Suprapubic skin (tissue), 4 donors: ENCODE measurements at regions not wholly inside any gene's neighbourhood (a gene's known extent, or its start where the extent isn't known, plus 50 kb on each side); places are given as distances from the start of the nearest gene placed in this dataset.
A peak's percentile ranks its signal among the peaks of the same experiment; 100 is the strongest.
"Not testable (repeated sequence)": the region's sequence is repeated elsewhere in the genome, so short reads cannot be mapped to it uniquely, and the experiment has no call there.

Source experiments
- DNase-seq, 2 donors: peaks; one replicate each; pipeline ENCODE4 v3.0.0-alpha.2; 2019; ENCODE audit warnings: low spot score in 2 of 2
- H3K27ac ChIP-seq: fragments of 200-600 bp; sonication (generic); one replicate; pipeline ENCODE4 v1.5.1; 2019
- H3K27me3 ChIP-seq: fragments of 200-600 bp; sonication (generic); one replicate; pipeline ENCODE4 v1.5.1; 2019
- H3K36me3 ChIP-seq: fragments of 200-600 bp; sonication (generic); one replicate; pipeline ENCODE4 v1.5.1; 2019
- H3K4me1 ChIP-seq: fragments of 200-600 bp; sonication (generic); one replicate; pipeline ENCODE4 v1.5.1; 2019
- H3K4me3 ChIP-seq: fragments of 200-600 bp; sonication (generic); one replicate; pipeline ENCODE4 v1.5.1; 2019; ENCODE audit warnings: mild to moderate bottlenecking
- H3K9me3 ChIP-seq: fragments of 200-600 bp; sonication (generic); one replicate; pipeline ENCODE4 v1.5.1; 2019
- CTCF ChIP-seq, 2 donors: fragments of 200-600 bp in 1 of 2; fragments of 450-650 bp in 1 of 2; sonication (generic) in 1 of 2; IDR thresholded peaks; one replicate each; pipeline ENCODE4 v1.5.1; 2016 to 2019; ENCODE audit warnings: antibody characterized with exemption in 2 of 2, mild to moderate bottlenecking in 1 of 2, moderate library complexity in 1 of 2
- EP300 ChIP-seq: sonication (generic); formaldehyde crosslinking; IDR thresholded peaks from one replicate; pipeline ENCODE4 v1.6.1; 2017; ENCODE audit warnings: antibody characterized with exemption
- POLR2A ChIP-seq, 2 donors: fragments of 450-650 bp; IDR thresholded peaks; one replicate each; pipeline ENCODE4 v1.6.1; 2017; ENCODE audit warnings: antibody characterized with exemption in 2 of 2, mild to moderate bottlenecking in 2 of 2, moderate library complexity in 2 of 2
- POLR2AphosphoS5 ChIP-seq, 3 donors: sonication (generic); formaldehyde crosslinking; IDR thresholded peaks; one replicate each; pipeline ENCODE4 v1.6.1; 2017; ENCODE audit warnings: antibody characterized with exemption in 3 of 3
- WGBS: methylation state at CpG from one replicate; pipeline ENCODE4 v1.1.5; 2018; 5-methylcytosine and 5-hydroxymethylcytosine counted together

GRCh38 chr9:86575137-86575536, 220.9 kb upstream of the TUT7 start:
- Histone ChIP-seq H3K9me3 (no peaks in the 10 kb centered on the region), H3K27me3 (no peaks in the 10 kb centered on the region), H3K27ac (peak overlapping the region; percentile 41), H3K36me3 (no peaks in the 10 kb centered on the region), H3K4me1 (peaks cover 13% of the 10 kb centered on the region), H3K4me3 (no peak overlapping the region)
- TF ChIP-seq CTCF (IDR thresholded peaks at IDR 0.05) (no peak), POLR2AphosphoS5 (IDR thresholded peaks at IDR 0.05) (no peak), POLR2A (IDR thresholded peaks at IDR 0.05) (no peak)
- DNase-seq: no peak

DNA sequence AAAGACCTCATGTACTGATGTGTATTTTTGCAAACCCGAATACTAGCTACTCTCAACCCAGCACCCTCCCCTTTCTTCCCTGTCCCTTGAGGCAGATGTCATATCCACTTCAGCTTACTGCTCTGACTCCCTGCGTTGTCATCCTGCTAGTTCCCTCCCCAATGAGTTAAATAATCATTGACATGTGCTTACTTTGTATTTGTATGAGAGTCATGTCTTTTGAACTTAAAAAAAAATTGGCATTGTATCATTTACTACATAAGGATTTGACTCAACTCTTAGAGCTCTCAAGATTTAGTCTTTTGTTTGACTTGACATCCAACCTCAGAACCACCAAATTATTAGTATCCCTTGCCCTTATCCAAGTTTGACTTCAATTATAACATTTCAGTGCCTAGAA, 219.7 kb upstream of the TUT7 start:
- H3K4me1 ChIP-seq: peaks cover 13% of the 10 kb centered on the region
- no peaks in the 10 kb centered on the region for H3K27me3 ChIP-seq
- no peaks in the 10 kb centered on the region for H3K9me3 ChIP-seq
- H3K36me3 ChIP-seq: no peaks in the 10 kb centered on the region
- 59% methylated on average over 2 of the region's 2 CpGs for WGBS
- no peak overlapping the region for H3K4me3 ChIP-seq
- TF ChIP-seq POLR2A (IDR thresholded peaks at IDR 0.05) (no peak), EP300 (no peak), CTCF (IDR thresholded peaks at IDR 0.05) (no peak), POLR2AphosphoS5 (IDR thresholded peaks at IDR 0.05) (no peak)
- DNase-seq: no peak
- H3K27ac ChIP-seq: no peak overlapping the region

GRCh38 chr9:86572904-86573303, 218.7 kb upstream of the TUT7 start:
- peaks cover 13% of the 10 kb centered on the region for H3K4me1 ChIP-seq
- no peak overlapping the region for H3K27ac ChIP-seq
- H3K36me3 ChIP-seq: no peaks in the 10 kb centered on the region
- no peak overlapping the region for H3K4me3 ChIP-seq
- TF ChIP-seq POLR2A (IDR thresholded peaks at IDR 0.05) (no peak), EP300 (no peak), CTCF (IDR thresholded peaks at IDR 0.05) (no peak), POLR2AphosphoS5 (IDR thresholded peaks at IDR 0.05) (no peak)
- H3K27me3 ChIP-seq: no peaks in the 10 kb centered on the region
- no peak for DNase-seq
- H3K9me3 ChIP-seq: no peaks in the 10 kb centered on the region

DNA sequence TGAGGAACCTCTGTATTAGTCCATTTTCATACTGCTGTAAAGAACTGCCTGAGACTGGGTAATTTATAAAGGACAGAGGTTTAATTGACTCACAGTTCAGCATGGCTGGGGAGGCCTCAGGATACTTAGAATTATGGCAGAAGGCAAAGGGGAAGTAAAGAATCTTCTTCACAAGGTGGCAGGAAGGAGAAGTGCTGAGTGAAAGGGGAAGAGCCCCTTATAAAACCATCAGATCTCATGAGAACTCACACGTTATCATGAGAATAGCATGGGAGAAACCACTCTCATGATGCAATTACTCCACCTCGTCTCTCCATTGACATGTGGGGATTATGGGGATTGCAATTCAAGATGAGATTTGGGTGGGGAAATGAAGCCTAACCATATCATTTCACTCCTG, 211.4 kb upstream of the TUT7 start:
- H3K4me1 ChIP-seq, H3K27me3 ChIP-seq, H3K9me3 ChIP-seq, DNase-seq, H3K36me3 ChIP-seq, H3K4me3 ChIP-seq, H3K27ac ChIP-seq: not testable (repeated sequence)
- 69% methylated on average over 2 of the region's 2 CpGs for WGBS

GRCh38 chr9:86563936-86564335, 209.7 kb upstream of the TUT7 start:
- peaks cover 4% of the 10 kb centered on the region for H3K4me1 ChIP-seq
- no peak overlapping the region for H3K4me3 ChIP-seq
- H3K36me3 ChIP-seq: no peaks in the 10 kb centered on the region
- WGBS: 74% methylated on average over 5 of the region's 5 CpGs
- TF ChIP-seq POLR2AphosphoS5 (IDR thresholded peaks at IDR 0.05): no peak
- TF ChIP-seq EP300: no peak
- TF ChIP-seq POLR2A (IDR thresholded peaks at IDR 0.05): no peak
- no peak for TF ChIP-seq CTCF (IDR thresholded peaks at IDR 0.05)
- no peaks in the 10 kb centered on the region for H3K27me3 ChIP-seq
- no peak for DNase-seq
- H3K9me3 ChIP-seq: no peaks in the 10 kb centered on the region
- no peak overlapping the region for H3K27ac ChIP-seq

GRCh38 chr9:86563350-86563749, 209.1 kb upstream of the TUT7 start:
- WGBS: 29% methylated on average over 3 of the region's 3 CpGs
- no peak for DNase-seq
- Histone ChIP-seq H3K9me3 (no peaks in the 10 kb centered on the region), H3K27ac (no peak overlapping the region), H3K36me3 (no peaks in the 10 kb centered on the region), H3K4me3 (no peak overlapping the region), H3K4me1 (peaks cover 4% of the 10 kb centered on the region), H3K27me3 (no peaks in the 10 kb centered on the region)
- TF ChIP-seq CTCF (IDR thresholded peaks at IDR 0.05) (no peak), EP300 (no peak), POLR2A (IDR thresholded peaks at IDR 0.05) (no peak), POLR2AphosphoS5 (IDR thresholded peaks at IDR 0.05) (no peak)
